GM12892 (cell line): ENCODE measurements at regions not wholly inside any gene's neighbourhood (a gene's known extent, or its start where the extent isn't known, plus 50 kb on each side); places are given as distances from the start of the nearest gene placed in this dataset.

Source experiments
- POLR2A ChIP-seq: IDR thresholded peaks from 2 replicates; pipeline ENCODE4 v1.6.1; 2011; ENCODE audit warnings: low read depth, low read length, control low read depth
- POLR2AphosphoS5 ChIP-seq: IDR thresholded peaks from 2 replicates; pipeline ENCODE4 v1.6.1; 2011; ENCODE audit warnings: low read depth, low read length, control low read depth
- TAF1 ChIP-seq: IDR thresholded peaks from 2 replicates; pipeline ENCODE4 v1.6.1; 2011; ENCODE audit warnings: low read depth, mild to moderate bottlenecking, control low read depth, low read length, borderline replicate concordance

- TF ChIP-seq POLR2AphosphoS5 (no peak), POLR2A (no peak), TAF1 (no peak)
Observed at GRCh38 chr1:93778457-93778856, 96.8 kb upstream of the BCAR3 start.
